ENCODE measurements at regions not wholly inside any gene's neighbourhood (a gene's known extent, or its start where the extent isn't known, plus 50 kb on each side); places are given as distances from the start of the nearest gene placed in this dataset.

GRCh38 chr10:91340613-91341362, 69.4 kb upstream of the HECTD2 start:
- TF ChIP-seq CTCF (IDR thresholded peaks at IDR 0.05) (peak in 1 of 6 experiments; percentile 18), POLR2A (IDR thresholded peaks at IDR 0.05) (no peak)

All from esophagus squamous epithelium (tissue), 4 donors.